NCI-H82 (cell line): ENCODE measurements at regions not wholly inside any gene's neighbourhood (a gene's known extent, or its start where the extent isn't known, plus 50 kb on each side); places are given as distances from the start of the nearest gene placed in this dataset.
A peak's percentile ranks its signal among the peaks of the same experiment; 100 is the strongest.

Source experiments
- DNase-seq: peaks from one replicate; lab custom pipeline; 2025; lab: John Stamatoyannopoulos, UW

- DNase-seq = no peak
Observed at GRCh38 chrX:6694221-6694620, 159.3 kb upstream of the VCX3A start.

- DNase-seq = no peak
Observed at GRCh38 chrX:6693051-6693450, 158.1 kb upstream of the VCX3A start.

- DNase-seq = no peak
Observed at GRCh38 chrX:6685489-6685888, 150.6 kb upstream of the VCX3A start.

GRCh38 chrX:6683353-6683752 is 148.4 kb upstream of the VCX3A start:
- DNase-seq = no peak

- DNase-seq = no peak
Observed at GRCh38 chrX:6681521-6682145, 146.7 kb upstream of the VCX3A start.

GRCh38 chrX:6679988-6680387 is 145.1 kb upstream of the VCX3A start:
- DNase-seq = no peak

- no peak for DNase-seq
Observed at GRCh38 chrX:6679550-6679949, 144.6 kb upstream of the VCX3A start.

GRCh38 chrX:6678313-6678712 is 143.4 kb upstream of the VCX3A start:
- no peak for DNase-seq

- peak; percentile 56 for DNase-seq
Observed at GRCh38 chrX:6674734-6675133, 139.8 kb upstream of the VCX3A start.

- DNase-seq = no peak
Observed at GRCh38 chrX:6667048-6667768, 132.3 kb upstream of the VCX3A start.

- no peak for DNase-seq
Observed at GRCh38 chrX:6666624-6667023, 131.7 kb upstream of the VCX3A start.

GRCh38 chrX:6661736-6662135 is 126.8 kb upstream of the VCX3A start:
- peak; percentile 8 for DNase-seq

- DNase-seq = no peak
Observed at GRCh38 chrX:6660567-6661264, 125.8 kb upstream of the VCX3A start.

- no peak for DNase-seq
Observed at GRCh38 chrX:6645216-6645615, 110.3 kb upstream of the VCX3A start.

- DNase-seq = peak; percentile 43
Observed at GRCh38 chrX:6644411-6644810, 109.5 kb upstream of the VCX3A start.

GRCh38 chrX:6640727-6641126 is 105.8 kb upstream of the VCX3A start:
- no peak for DNase-seq

GRCh38 chrX:6614506-6614905 is 79.6 kb upstream of the VCX3A start:
- peak; percentile 45 for DNase-seq

- no peak for DNase-seq
Observed at GRCh38 chrX:6599230-6599860, 64.4 kb upstream of the VCX3A start.
